Nucleus accumbens (tissue), 56 donors: ENCODE measurements at regions not wholly inside any gene's neighbourhood (a gene's known extent, or its start where the extent isn't known, plus 50 kb on each side); places are given as distances from the start of the nearest gene placed in this dataset.

ENCODE experiments used
- DNase-seq, 56 donors: peaks; one replicate each; lab custom pipeline; 2025; lab: John Stamatoyannopoulos, UW

GRCh38 chr18:41561961-41562360 lies 393.1 kb upstream of the PIK3C3 start:
- no peak for DNase-seq

GRCh38 chr18:41558715-41559114 lies 396.3 kb upstream of the PIK3C3 start:
- no peak for DNase-seq

- DNase-seq = no peak
Measured at GRCh38 chr18:41553716-41554115, 401.3 kb upstream of the PIK3C3 start.

- no peak for DNase-seq
Measured at GRCh38 chr18:41548521-41549260, 406.3 kb upstream of the PIK3C3 start.

- DNase-seq = no peak
Measured at GRCh38 chr18:41545091-41545888, 409.7 kb upstream of the PIK3C3 start.

- no peak for DNase-seq
Measured at GRCh38 chr18:41543815-41544214, 411.2 kb upstream of the PIK3C3 start.

GRCh38 chr18:41540237-41540871 lies 414.7 kb upstream of the PIK3C3 start:
- DNase-seq = no peak

GRCh38 chr18:41538751-41539150 lies 416.3 kb upstream of the PIK3C3 start:
- DNase-seq = no peak

GRCh38 chr18:41537666-41538065 lies 417.4 kb upstream of the PIK3C3 start:
- DNase-seq = no peak

GRCh38 chr18:41532344-41533086 lies 422.5 kb upstream of the PIK3C3 start:
- no peak for DNase-seq

GRCh38 chr18:41530970-41531369 lies 424.1 kb upstream of the PIK3C3 start:
- no peak for DNase-seq

- no peak for DNase-seq
Measured at GRCh38 chr18:41529093-41529492, 425.9 kb upstream of the PIK3C3 start.

- DNase-seq = no peak
Measured at GRCh38 chr18:41526054-41526453, 429.0 kb upstream of the PIK3C3 start.

- DNase-seq = no peak
Measured at GRCh38 chr18:41524674-41525470, 430.2 kb upstream of the PIK3C3 start.

- DNase-seq = no peak
Measured at GRCh38 chr18:41517142-41517541, 437.9 kb upstream of the PIK3C3 start.

GRCh38 chr18:41513438-41513837 lies 441.6 kb upstream of the PIK3C3 start:
- DNase-seq = no peak

GRCh38 chr18:41504316-41504715 lies 450.7 kb upstream of the PIK3C3 start:
- DNase-seq = no peak

- no peak for DNase-seq
Measured at GRCh38 chr18:41501848-41502247, 453.2 kb upstream of the PIK3C3 start.

- no peak for DNase-seq
Measured at GRCh38 chr18:41499345-41499744, 455.7 kb upstream of the PIK3C3 start.

- no peak for DNase-seq
Measured at GRCh38 chr18:41490861-41491260, 464.2 kb upstream of the PIK3C3 start.
